Fibroblast of lung (primary cell): ENCODE measurements at regions not wholly inside any gene's neighbourhood (a gene's known extent, or its start where the extent isn't known, plus 50 kb on each side); places are given as distances from the start of the nearest gene placed in this dataset.

Experiments used
- DNase-seq, 2 donors: peaks; one replicate each; pipeline versions ENCODE4 v3.0.0 to v3.0.0-alpha.2; 2010; ENCODE audit warnings: low read depth in 2 of 2
- H2AFZ ChIP-seq: 2 replicates; pipeline ENCODE4 v1.5.1; 2012; ENCODE audit warnings: low read length, control low read depth, inconsistent platforms
- H3K27ac ChIP-seq: 2 replicates; pipeline ENCODE4 v1.5.1; 2011; ENCODE audit warnings: low read length, control low read depth; ENCODE audit not compliant: insufficient read depth
- H3K27me3 ChIP-seq: 2 replicates; pipeline ENCODE4 v1.5.1; 2011; ENCODE audit warnings: mild to moderate bottlenecking, low read length; ENCODE audit not compliant: control insufficient read depth, insufficient read depth
- H3K36me3 ChIP-seq: 2 replicates; pipeline ENCODE4 v1.5.1; 2011; ENCODE audit warnings: low read length; ENCODE audit not compliant: control insufficient read depth, insufficient read depth
- H3K4me1 ChIP-seq: 2 replicates; pipeline ENCODE4 v1.5.1; 2011; ENCODE audit warnings: low read length; ENCODE audit not compliant: control insufficient read depth, insufficient read depth; ENCODE audit errors: extremely low read depth
- H3K4me2 ChIP-seq: 2 replicates; pipeline ENCODE4 v1.5.1; 2011; ENCODE audit warnings: low read length, control low read depth; ENCODE audit not compliant: insufficient read depth; ENCODE audit errors: extremely low read depth
- H3K4me3 ChIP-seq, 4 experiments: fragments of 200-600 bp in 1 of 4; sonication (generic) in 1 of 4; replicated peaks in 1 of 4; 2 replicates each; pipeline ENCODE4 v1.5.1; 2011 to 2016; ENCODE audit warnings: low read length in 4 of 4, low read depth in 3 of 4, mild to moderate bottlenecking in 3 of 4, control low read depth in 2 of 4, inconsistent platforms in 1 of 4, mixed read lengths in 1 of 4; ENCODE audit not compliant: insufficient read depth in 1 of 4; ENCODE audit errors: control extremely low read depth in 1 of 4
- H3K79me2 ChIP-seq: 2 replicates; pipeline ENCODE4 v1.5.1; 2012; ENCODE audit warnings: mild to moderate bottlenecking, low read length, inconsistent platforms; ENCODE audit not compliant: control insufficient read depth, insufficient read depth
- H3K9ac ChIP-seq: 2 replicates; pipeline ENCODE4 v1.5.1; 2011; ENCODE audit warnings: mild to moderate bottlenecking, low read length, control low read depth; ENCODE audit not compliant: insufficient read depth
- H3K9me3 ChIP-seq: 2 replicates; pipeline ENCODE4 v1.5.1; 2012; ENCODE audit warnings: low read depth, low read length; ENCODE audit not compliant: control insufficient read depth, insufficient read depth
- H4K20me1 ChIP-seq: 2 replicates; pipeline ENCODE4 v1.5.1; 2011; ENCODE audit warnings: low read length; ENCODE audit not compliant: control insufficient read depth, insufficient read depth; ENCODE audit errors: extremely low read depth
- CTCF ChIP-seq, 2 donors: IDR thresholded peaks in 1 of 2; conservative IDR thresholded peaks in 1 of 2; 1 replicate in 1 of 2; 2 replicates in 1 of 2; pipeline ENCODE4 v1.5.1; 2011 to 2012; ENCODE audit warnings: low read length in 2 of 2, control low read depth in 1 of 2, inconsistent platforms in 1 of 2, low read depth in 1 of 2, mild to moderate bottlenecking in 1 of 2
- EZH2 ChIP-seq: IDR thresholded peaks from 2 replicates; pipeline ENCODE4 v1.5.1; 2012; ENCODE audit warnings: low read length, control low read depth, mild to moderate bottlenecking; ENCODE audit errors: missing control alignments

GRCh38 chr2:187799601-187800000 is 245.4 kb upstream of the TFPI start:
- Histone ChIP-seq H2AFZ (no peak overlapping the region), H3K27ac (no peak overlapping the region), H3K9ac (no peak overlapping the region), H3K9me3 (no peaks in the 10 kb centered on the region), H3K4me1 (no peaks in the 10 kb centered on the region), H4K20me1 (no peaks in the 10 kb centered on the region), H3K4me2 (no peak overlapping the region), H3K4me3 (no peak overlapping the region), H3K36me3 (no peaks in the 10 kb centered on the region), H3K79me2 (no peaks in the 10 kb centered on the region), H3K27me3 (no peaks in the 10 kb centered on the region)
- no peak for TF ChIP-seq CTCF (conservative IDR thresholded peaks at IDR 0.05 in 1 of 2, IDR thresholded peaks at IDR 0.05 in 1 of 2; ENCODE audit: low read depth in 1 of 2, low read length in 2 of 2)
- DNase-seq = no peak

GRCh38 chr2:187803816-187804215 is 249.6 kb upstream of the TFPI start:
- Histone ChIP-seq H3K27ac (no peak overlapping the region), H2AFZ (no peak overlapping the region), H3K9me3 (no peaks in the 10 kb centered on the region), H3K4me1 (no peaks in the 10 kb centered on the region), H3K79me2 (no peaks in the 10 kb centered on the region), H3K36me3 (no peaks in the 10 kb centered on the region), H3K4me3 (no peak overlapping the region), H4K20me1 (no peaks in the 10 kb centered on the region), H3K9ac (no peak overlapping the region), H3K4me2 (no peak overlapping the region), H3K27me3 (no peaks in the 10 kb centered on the region)
- no peak for DNase-seq
- TF ChIP-seq CTCF (conservative IDR thresholded peaks at IDR 0.05 in 1 of 2, IDR thresholded peaks at IDR 0.05 in 1 of 2; ENCODE audit: low read depth in 1 of 2, low read length in 2 of 2) (no peak), EZH2 (no peak)

- Histone ChIP-seq H3K27ac (no peak overlapping the region), H3K79me2 (no peaks in the 10 kb centered on the region), H2AFZ (no peak overlapping the region), H3K27me3 (no peaks in the 10 kb centered on the region), H3K4me1 (no peaks in the 10 kb centered on the region), H3K9ac (no peak overlapping the region), H4K20me1 (no peaks in the 10 kb centered on the region), H3K9me3 (no peaks in the 10 kb centered on the region), H3K36me3 (no peaks in the 10 kb centered on the region), H3K4me3 (no peak overlapping the region), H3K4me2 (no peak overlapping the region)
- no peak for TF ChIP-seq CTCF (conservative IDR thresholded peaks at IDR 0.05 in 1 of 2, IDR thresholded peaks at IDR 0.05 in 1 of 2; ENCODE audit: low read depth in 1 of 2, low read length in 2 of 2)
- TF ChIP-seq EZH2 = no peak
- DNase-seq = no peak
Measured at GRCh38 chr2:187815113-187815512, 260.9 kb upstream of the TFPI start.
